OCI-LY7 (cell line): ENCODE measurements at regions not wholly inside any gene's neighbourhood (a gene's known extent, or its start where the extent isn't known, plus 50 kb on each side); places are given as distances from the start of the nearest gene placed in this dataset.

Experiments used
- EZH2phosphoT487 ChIP-seq: fragments of 200-600 bp; sonication (generic); IDR thresholded peaks from 2 replicates; pipeline ENCODE4 v1.6.1; 2018; ENCODE audit warnings: low read depth, borderline replicate concordance, mild to moderate bottlenecking, mixed run types, antibody characterized with exemption, low read length, moderate library complexity, mixed read lengths
- TF ChIP-seq, protein P1 (sequence below): fragments of 200-600 bp; sonication (generic); conservative IDR thresholded peaks from 2 replicates; pipeline ENCODE4 v1.5.1; 2014; ENCODE audit warnings: mild to moderate bottlenecking, antibody characterized with exemption, low read length, moderate library complexity, mixed read lengths

DNA sequence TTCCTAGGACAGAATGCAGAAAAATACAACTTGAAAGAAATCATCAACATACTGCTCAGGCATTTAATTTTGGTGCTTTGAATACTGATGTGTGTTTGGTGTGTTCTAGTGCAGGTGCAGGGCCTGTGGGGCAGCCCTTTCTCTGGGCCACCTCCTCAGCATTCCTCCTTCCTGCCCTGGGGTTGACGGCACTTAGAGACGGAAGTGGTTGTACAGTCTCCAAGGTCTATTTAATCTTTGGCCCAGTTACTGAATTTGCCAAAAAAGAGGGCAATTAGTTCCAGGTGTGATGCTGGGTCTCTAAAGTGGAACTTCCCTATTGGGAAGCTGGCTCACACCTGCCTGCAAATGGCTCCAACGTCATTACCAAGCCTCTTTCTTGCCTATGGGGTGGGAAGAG is 269.0 kb downstream of the SH3GL2 start:
- TF ChIP-seq, protein P1, sequence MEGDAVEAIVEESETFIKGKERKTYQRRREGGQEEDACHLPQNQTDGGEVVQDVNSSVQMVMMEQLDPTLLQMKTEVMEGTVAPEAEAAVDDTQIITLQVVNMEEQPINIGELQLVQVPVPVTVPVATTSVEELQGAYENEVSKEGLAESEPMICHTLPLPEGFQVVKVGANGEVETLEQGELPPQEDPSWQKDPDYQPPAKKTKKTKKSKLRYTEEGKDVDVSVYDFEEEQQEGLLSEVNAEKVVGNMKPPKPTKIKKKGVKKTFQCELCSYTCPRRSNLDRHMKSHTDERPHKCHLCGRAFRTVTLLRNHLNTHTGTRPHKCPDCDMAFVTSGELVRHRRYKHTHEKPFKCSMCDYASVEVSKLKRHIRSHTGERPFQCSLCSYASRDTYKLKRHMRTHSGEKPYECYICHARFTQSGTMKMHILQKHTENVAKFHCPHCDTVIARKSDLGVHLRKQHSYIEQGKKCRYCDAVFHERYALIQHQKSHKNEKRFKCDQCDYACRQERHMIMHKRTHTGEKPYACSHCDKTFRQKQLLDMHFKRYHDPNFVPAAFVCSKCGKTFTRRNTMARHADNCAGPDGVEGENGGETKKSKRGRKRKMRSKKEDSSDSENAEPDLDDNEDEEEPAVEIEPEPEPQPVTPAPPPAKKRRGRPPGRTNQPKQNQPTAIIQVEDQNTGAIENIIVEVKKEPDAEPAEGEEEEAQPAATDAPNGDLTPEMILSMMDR: no peak
- no peak for TF ChIP-seq EZH2phosphoT487
